Left hindlimb (tissue), 1 donor: ENCODE measurements at regions not wholly inside any gene's neighbourhood (a gene's known extent, or its start where the extent isn't known, plus 50 kb on each side); places are given as distances from the start of the nearest gene placed in this dataset.

Experiments
- DNase-seq: peaks from one replicate; pipeline ENCODE4 v3.0.0-alpha.2; 2018

- no peak for DNase-seq
These were observed 165.5 kb downstream of the FBLN2 start for GRCh38 chr3:13714251-13714916.

DNA sequence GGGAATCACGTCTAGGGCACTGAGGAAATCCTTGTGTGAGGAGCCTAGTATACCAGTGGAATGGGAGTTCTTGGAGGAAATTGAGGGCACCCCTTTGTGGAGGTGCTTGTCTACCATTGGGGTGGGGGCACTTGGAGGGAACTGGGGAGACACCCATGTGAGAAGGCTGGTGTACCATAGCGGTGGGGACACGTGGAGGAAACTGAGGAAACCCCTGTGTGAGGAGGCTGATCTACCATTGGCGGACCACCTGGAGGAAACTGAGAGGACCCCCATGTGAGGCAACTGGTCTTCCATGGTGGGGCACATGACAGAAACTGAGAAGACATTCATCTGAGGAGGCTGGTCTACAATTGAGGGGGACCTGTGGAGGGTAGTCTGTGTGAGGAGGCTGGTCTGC, 164.5 kb downstream of the FBLN2 start:
- no peak for DNase-seq

GRCh38 chr3:13712682-13713180, 163.8 kb downstream of the FBLN2 start:
- no peak for DNase-seq

GRCh38 chr3:13711911-13712650, 163.2 kb downstream of the FBLN2 start:
- DNase-seq = no peak

DNA sequence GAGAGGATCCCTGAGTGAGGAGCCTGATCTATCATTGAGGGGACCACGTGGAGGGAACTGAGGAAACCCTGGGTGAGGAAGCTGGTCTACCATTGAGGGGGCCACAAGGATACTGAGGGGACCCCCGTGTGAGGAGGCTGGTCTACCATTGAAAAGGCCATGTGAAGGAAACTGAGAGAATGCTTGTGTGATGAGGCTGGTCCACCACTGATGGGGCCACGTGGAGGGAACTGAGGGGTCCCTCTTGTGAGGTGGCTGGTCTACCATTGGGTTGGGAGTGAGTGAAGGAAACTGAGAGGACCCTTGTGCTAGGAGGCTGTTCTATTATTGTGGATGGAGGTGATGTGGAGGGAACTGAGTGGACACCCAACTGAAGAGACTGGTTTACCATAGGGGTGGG, 161.3 kb downstream of the FBLN2 start:
- DNase-seq = no peak

- DNase-seq = no peak
These were observed 160.8 kb downstream of the FBLN2 start for GRCh38 chr3:13709706-13710105.

- DNase-seq = no peak
These were observed 160.1 kb downstream of the FBLN2 start for GRCh38 chr3:13708871-13709595.

- DNase-seq = no peak
These were observed 159.4 kb downstream of the FBLN2 start for GRCh38 chr3:13708301-13708700.

DNA sequence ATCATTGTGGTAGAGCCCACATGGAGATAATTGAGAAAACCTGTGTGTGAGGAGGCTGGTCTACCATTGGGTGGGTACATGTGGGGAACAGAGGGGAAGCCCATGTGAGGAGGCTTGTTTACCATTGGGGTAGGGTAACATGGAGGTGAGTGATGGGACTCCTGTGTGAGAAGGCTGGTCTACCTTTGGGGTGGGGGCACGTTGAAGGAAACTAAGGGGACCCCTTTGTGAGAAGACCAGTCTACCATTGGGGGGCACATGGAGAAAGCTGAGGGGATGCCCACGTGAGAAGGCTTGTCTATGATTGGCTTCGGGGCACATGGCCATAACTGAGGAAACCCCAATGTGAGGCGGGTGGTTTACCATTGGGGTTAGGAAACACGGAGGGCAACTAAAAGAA, 158.5 kb downstream of the FBLN2 start:
- DNase-seq = no peak

- DNase-seq = no peak
These were observed 158.0 kb downstream of the FBLN2 start for GRCh38 chr3:13706886-13707285.

- no peak for DNase-seq
These were observed 157.5 kb downstream of the FBLN2 start for GRCh38 chr3:13706451-13706850.

DNA sequence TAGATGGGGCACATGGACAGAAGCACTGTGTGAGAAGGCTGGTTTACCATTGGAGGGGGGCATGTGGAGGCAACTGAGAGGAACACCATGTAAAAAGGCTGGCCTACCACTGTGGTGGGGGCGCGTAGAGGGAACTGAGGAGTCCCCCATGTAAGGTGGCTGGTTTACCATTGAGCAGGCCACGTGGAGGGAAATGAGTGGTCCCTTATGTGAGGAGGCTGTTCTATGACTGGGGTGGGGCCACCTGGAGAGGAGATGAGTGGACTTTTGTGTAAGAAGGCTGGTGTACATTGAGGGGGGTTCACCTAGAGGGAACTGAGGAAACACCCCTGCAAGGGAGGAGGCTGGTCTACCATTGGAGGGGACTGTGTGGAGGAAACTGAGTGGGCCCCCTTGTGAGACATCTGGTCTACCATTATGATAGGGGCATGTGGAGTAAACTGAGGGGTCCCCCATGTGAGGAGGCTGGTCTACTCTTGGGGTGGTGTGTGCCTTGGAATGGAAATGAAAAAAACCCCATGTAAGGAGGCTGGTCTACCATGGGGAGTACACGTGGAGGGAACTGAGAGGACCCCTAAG, 156.9 kb downstream of the FBLN2 start:
- no peak for DNase-seq

DNA sequence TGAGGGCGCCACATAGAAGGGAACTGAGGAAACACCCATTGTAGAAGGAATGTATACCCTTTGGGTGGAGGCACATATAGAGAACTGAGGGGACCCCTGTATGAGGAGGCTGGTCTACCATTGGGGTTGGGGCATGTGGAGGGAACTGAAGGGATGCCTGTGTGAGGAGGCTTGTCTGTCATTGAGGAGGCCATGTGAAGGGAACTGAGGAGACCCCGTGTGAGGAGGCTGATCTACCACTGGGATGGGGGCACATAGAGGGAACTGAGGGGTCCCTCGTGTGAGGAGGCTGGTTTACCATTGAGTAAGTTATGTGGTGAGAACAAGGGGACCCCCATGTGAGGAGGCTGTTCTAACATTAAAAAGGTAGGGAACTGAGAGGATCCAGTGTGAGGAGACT, 156.1 kb downstream of the FBLN2 start:
- DNase-seq = no peak

DNA sequence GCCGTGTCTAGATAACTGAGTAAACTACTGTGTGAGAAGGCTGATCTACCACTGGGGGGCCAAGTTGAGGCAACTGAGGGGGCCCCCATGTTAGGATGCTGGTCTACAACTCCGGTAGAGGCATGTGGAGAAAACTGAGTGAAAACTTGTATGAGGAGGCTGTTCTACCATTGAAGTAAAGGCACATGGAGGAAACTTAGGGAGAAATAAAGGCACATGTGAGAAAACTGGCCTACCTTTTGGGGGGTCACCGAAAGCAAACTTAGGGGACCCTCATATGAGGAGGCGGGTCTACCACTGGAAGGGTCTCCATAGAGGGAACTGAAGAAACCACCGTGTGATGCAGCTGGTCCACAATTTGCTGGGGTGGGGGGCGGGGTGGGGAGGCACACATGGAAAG, 155.2 kb downstream of the FBLN2 start:
- no peak for DNase-seq

GRCh38 chr3:13703071-13703470, 154.1 kb downstream of the FBLN2 start:
- no peak for DNase-seq

DNA sequence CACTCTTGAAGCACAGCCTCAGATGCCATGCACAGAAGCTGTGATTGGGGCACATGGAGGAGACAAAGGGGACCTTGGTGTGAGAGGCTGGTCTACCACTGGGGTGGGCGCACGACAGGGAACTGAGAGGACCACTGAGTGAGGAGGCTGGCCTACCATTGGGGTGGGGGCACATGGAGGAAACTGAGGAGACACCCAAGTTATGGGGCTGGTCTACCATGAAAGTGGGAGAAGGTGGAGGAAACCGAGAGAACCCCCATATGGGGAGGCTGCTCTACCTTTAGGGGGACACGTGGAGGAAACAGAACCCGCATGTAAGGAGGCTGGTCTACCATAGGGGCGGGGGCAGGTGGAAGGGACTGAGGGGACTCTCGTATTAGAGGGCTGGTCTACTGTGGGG, 153.4 kb downstream of the FBLN2 start:
- DNase-seq = no peak

- DNase-seq = no peak
These were observed 152.0 kb downstream of the FBLN2 start for GRCh38 chr3:13700889-13701288.

- no peak for DNase-seq
These were observed 151.4 kb downstream of the FBLN2 start for GRCh38 chr3:13700362-13700761.

DNA sequence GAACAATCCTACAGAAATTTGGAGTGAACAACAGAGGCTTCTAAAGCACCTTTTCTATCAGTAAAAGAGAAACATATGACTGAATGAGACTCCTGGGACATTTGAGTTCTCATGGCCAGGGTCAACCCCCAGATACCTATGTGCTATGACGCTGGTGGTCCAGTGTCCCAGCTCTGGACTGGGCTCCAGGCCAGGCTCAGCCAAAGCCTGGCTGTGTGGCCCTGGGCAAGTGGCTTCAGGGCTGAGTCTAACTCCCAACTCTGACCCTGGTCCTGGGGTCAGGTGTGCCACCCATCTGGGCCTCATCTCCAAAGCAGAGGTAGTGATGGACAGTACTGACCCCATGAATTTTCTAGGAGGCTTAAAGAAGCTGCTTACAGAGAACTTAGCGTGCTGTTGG, 147.8 kb downstream of the FBLN2 start:
- no peak for DNase-seq

GRCh38 chr3:13693441-13693840, 144.5 kb downstream of the FBLN2 start:
- no peak for DNase-seq

- no peak for DNase-seq
These were observed 141.7 kb downstream of the FBLN2 start for GRCh38 chr3:13690636-13691035.

GRCh38 chr3:13689373-13690260, 140.7 kb downstream of the FBLN2 start:
- DNase-seq = no peak
